GM13977 (cell line): ENCODE measurements at regions not wholly inside any gene's neighbourhood (a gene's known extent, or its start where the extent isn't known, plus 50 kb on each side); places are given as distances from the start of the nearest gene placed in this dataset.

Experiments used
- DNase-seq: peaks from one replicate; pipeline ENCODE4 v3.0.0; 2012; ENCODE audit warnings: low spot score
- in situ Hi-C: fragments of 300-500 bp; cut with MboI; formaldehyde crosslinking; loops from one replicate; pipeline ENCODE4 v1.12.0; 2022; ENCODE audit warnings: low sequenced_read_pairs, low pct_unique_long_range_greater_than_20kb, mixed read lengths, inconsistent platforms; ENCODE audit not compliant: unreplicated experiment
- TF ChIP-seq, protein P1 (sequence below): IDR thresholded peaks from 2 replicates; pipeline ENCODE4 v1.5.1; 2012; ENCODE audit warnings: mild to moderate bottlenecking, control low read depth; ENCODE audit not compliant: insufficient read depth; ENCODE audit errors: extremely low read depth, missing control alignments

DNA sequence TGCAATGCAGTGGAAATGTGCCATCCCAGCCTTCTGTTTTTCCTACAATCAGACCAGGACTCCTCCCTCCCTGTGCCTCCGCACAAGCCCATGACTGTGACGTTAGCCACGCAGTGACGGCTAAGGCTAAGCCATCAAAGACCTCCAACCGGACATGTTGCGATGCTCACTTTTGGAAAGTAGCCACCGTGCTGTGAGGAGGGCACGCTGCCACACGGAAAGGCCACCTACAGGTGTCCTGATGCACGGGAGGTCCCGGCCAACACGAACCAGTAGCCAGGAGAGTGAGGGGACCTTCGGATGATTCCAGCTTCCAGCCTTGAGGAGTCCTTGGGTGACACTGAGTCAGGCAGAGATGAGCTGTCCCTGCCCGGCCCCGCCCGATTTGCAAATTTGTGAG is 53.9 kb downstream of the FOXL1 start:
- TF ChIP-seq, protein P1, sequence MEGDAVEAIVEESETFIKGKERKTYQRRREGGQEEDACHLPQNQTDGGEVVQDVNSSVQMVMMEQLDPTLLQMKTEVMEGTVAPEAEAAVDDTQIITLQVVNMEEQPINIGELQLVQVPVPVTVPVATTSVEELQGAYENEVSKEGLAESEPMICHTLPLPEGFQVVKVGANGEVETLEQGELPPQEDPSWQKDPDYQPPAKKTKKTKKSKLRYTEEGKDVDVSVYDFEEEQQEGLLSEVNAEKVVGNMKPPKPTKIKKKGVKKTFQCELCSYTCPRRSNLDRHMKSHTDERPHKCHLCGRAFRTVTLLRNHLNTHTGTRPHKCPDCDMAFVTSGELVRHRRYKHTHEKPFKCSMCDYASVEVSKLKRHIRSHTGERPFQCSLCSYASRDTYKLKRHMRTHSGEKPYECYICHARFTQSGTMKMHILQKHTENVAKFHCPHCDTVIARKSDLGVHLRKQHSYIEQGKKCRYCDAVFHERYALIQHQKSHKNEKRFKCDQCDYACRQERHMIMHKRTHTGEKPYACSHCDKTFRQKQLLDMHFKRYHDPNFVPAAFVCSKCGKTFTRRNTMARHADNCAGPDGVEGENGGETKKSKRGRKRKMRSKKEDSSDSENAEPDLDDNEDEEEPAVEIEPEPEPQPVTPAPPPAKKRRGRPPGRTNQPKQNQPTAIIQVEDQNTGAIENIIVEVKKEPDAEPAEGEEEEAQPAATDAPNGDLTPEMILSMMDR, result no peak
- DNase-seq, result no peak
- in situ Hi-C loops, result no loop called here

DNA sequence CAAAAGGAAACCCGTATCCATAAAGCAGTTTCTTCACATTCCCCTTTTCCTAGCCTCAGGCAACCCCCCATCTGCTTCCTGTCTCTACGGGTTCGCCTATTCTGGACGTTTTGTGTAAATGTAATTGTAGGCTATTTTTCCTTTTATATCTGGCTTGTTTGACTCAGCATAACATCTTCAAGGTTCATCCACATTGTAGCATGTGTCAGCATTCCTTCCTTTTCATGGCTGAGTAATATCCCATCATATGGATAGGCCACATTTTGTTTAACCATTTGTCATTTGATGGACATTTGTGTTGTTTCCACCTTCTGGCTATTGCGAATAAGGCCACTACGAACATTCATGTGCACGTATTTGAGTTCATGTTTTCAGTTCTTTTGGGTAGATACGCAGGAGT is 54.6 kb downstream of the FOXL1 start:
- TF ChIP-seq, protein P1, result no peak
- no peak for DNase-seq
- in situ Hi-C loops, result no loop called here

DNA sequence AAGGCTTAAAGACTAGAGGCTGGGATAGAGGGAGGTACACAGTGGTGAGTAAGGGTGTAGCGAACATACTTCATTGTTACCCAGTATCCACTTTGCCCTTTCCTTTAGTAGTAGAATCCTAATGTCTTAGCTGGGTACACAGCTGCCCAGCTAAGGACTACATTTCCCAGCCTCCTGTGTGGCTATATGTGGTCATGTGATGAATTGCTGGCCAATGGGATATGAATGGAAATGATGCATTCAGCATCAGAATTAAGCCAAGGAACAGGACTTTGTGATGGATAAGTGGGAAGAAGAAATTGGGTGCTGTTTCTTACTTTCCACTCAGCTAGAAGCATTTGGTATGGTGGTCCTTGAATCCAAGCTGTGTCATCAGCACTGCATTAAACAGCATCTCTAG is 55.9 kb downstream of the FOXL1 start:
- no peak for DNase-seq
- in situ Hi-C loops, result no loop called here
- TF ChIP-seq, protein P1, result no peak

DNA sequence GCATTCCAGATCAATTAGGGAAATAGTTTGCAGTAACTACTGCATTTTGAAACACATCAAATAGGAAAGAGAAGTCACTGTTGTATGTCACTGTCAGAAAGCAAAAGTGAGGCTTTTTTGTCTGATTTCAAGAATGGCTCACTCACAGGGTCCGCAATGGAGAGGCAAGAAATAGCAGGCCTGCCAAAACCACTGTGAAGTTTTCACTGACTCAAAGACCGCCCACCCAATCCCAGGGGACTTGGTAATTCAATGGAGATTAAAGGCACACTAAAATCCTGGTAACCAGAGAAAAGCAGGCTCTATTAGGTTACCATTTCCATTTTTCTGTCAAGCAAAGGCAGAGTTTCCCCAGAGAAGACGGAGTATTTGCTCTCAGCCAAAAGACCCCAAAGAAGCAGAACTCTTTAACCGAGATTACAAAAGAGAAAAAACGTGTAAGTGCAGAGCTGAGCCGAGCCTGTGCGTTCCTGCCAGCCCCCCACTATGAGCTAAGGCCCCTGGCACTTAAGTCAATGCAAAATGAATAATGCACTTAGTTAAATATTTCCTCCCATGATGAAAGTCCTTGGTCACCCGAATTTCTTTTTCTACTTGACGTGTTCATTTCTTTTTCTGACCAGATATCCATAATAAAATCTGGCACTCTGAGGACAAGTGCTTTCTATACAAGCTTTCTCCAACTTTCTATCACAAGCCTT is 57.0 kb downstream of the FOXL1 start:
- TF ChIP-seq, protein P1, result no peak
- in situ Hi-C loops, result no loop called here
- no peak for DNase-seq

DNA sequence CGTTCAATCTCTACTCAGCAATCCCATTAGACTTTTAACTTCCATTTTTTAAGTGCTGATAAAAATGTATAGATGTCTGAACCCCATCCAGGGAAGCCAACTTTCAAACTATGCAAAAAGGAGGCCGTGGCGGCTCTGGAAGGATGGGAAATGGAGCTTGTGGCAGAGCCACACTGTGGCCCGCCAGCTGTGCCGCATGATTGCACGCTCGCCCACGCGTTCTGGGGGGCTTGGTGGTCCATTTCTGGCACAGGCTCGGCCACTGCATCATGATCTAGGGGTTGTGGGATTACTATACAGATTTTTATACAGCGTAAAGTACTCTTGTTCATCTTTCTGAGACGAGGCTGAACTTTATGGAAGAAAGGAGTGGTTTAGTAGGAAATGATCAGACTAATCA is 57.6 kb downstream of the FOXL1 start:
- DNase-seq, result no peak
- in situ Hi-C loops, result no loop called here
- TF ChIP-seq, protein P1, result no peak

DNA sequence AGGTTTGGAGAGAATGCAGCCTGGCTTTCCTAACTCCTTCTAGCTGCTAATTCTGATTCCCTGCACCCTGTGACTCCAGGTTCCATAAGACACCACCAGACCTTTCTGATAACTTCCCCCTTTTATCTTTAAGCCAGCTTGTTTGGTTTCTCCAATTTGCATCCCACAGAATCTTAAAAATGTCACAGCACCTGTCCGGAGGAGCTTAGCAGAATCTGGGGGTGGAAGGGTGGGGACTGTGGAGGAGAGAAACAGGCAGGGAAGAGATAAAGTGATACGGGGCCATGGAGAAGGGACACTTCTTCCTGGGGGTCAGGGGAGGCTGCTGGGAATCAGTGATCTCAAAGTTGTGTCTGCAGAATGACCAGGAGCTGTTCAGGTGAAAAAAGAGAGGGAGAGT is 59.4 kb downstream of the FOXL1 start:
- TF ChIP-seq, protein P1, result no peak
- in situ Hi-C loops, result no loop called here
- no peak for DNase-seq
